ENCODE measurements at regions not wholly inside any gene's neighbourhood (a gene's known extent, or its start where the extent isn't known, plus 50 kb on each side); places are given as distances from the start of the nearest gene placed in this dataset.
"Not testable (repeated sequence)": the region's sequence is repeated elsewhere in the genome, so short reads cannot be mapped to it uniquely, and the experiment has no call there.

GRCh38 chr4:14125375-14126129 is 498.0 kb upstream of the BOD1L1 start:
- no peak for FAIRE-seq

GRCh38 chr4:14130551-14130950 is 503.0 kb upstream of the BOD1L1 start:
- no peak for FAIRE-seq

- FAIRE-seq: no peak
These were observed 503.8 kb upstream of the BOD1L1 start for GRCh38 chr4:14131335-14131734.

GRCh38 chr4:14132301-14132700 is 504.8 kb upstream of the BOD1L1 start:
- FAIRE-seq: no peak

- no peak for FAIRE-seq
These were observed 510.6 kb upstream of the BOD1L1 start for GRCh38 chr4:14138106-14138505.

GRCh38 chr4:14143892-14144291 is 516.4 kb upstream of the BOD1L1 start:
- FAIRE-seq: no peak

- no peak for FAIRE-seq
These were observed 521.9 kb upstream of the BOD1L1 start for GRCh38 chr4:14149176-14150053.

GRCh38 chr4:14151101-14151500 is 523.6 kb upstream of the BOD1L1 start:
- no peak for FAIRE-seq

GRCh38 chr4:14152834-14153519 is 525.5 kb upstream of the BOD1L1 start:
- FAIRE-seq: no peak

GRCh38 chr4:14155803-14156202 is 528.3 kb upstream of the BOD1L1 start:
- no peak for FAIRE-seq

- no peak for FAIRE-seq
These were observed 529.7 kb upstream of the BOD1L1 start for GRCh38 chr4:14157262-14157661.

- FAIRE-seq: no peak
These were observed 537.8 kb upstream of the BOD1L1 start for GRCh38 chr4:14165222-14165920.

- FAIRE-seq: no peak
These were observed 540.5 kb upstream of the BOD1L1 start for GRCh38 chr4:14167876-14168510.

GRCh38 chr4:14168919-14169318 is 541.4 kb upstream of the BOD1L1 start:
- FAIRE-seq: no peak

GRCh38 chr4:14169460-14169859 is 541.9 kb upstream of the BOD1L1 start:
- FAIRE-seq: no peak

GRCh38 chr4:14169940-14170339 is 542.4 kb upstream of the BOD1L1 start:
- FAIRE-seq: not testable (repeated sequence)

GRCh38 chr4:14176613-14177012 is 549.1 kb upstream of the BOD1L1 start:
- FAIRE-seq: no peak

GRCh38 chr4:14177987-14178386 is 550.5 kb upstream of the BOD1L1 start:
- no peak for FAIRE-seq

- FAIRE-seq: no peak
These were observed 550.9 kb upstream of the BOD1L1 start for GRCh38 chr4:14178421-14178820.

- FAIRE-seq: no peak
These were observed 552.6 kb upstream of the BOD1L1 start for GRCh38 chr4:14180166-14180565.

GRCh38 chr4:14180983-14181601 is 553.6 kb upstream of the BOD1L1 start:
- no peak for FAIRE-seq

- no peak for FAIRE-seq
These were observed 554.6 kb upstream of the BOD1L1 start for GRCh38 chr4:14182148-14182547.

Measured in endometrium (tissue), 2 donors.